AG20443 (cell line): ENCODE measurements at regions not wholly inside any gene's neighbourhood (a gene's known extent, or its start where the extent isn't known, plus 50 kb on each side); places are given as distances from the start of the nearest gene placed in this dataset.

Experiments
- DNase-seq: peaks from one replicate; pipeline ENCODE4 v3.0.0; 2012; ENCODE audit warnings: low spot score, mixed read lengths

- DNase-seq = no peak
Observed at GRCh38 chr11:112715056-112715455, 246.2 kb upstream of the NCAM1 start.

- no peak for DNase-seq
Observed at GRCh38 chr11:112718483-112718882, 242.7 kb upstream of the NCAM1 start.

- no peak for DNase-seq
Observed at GRCh38 chr11:112719736-112720525, 241.3 kb upstream of the NCAM1 start.

GRCh38 chr11:112722148-112722547 is 239.1 kb upstream of the NCAM1 start:
- no peak for DNase-seq

- no peak for DNase-seq
Observed at GRCh38 chr11:112722876-112723275, 238.3 kb upstream of the NCAM1 start.

- DNase-seq = no peak
Observed at GRCh38 chr11:112723676-112724495, 237.3 kb upstream of the NCAM1 start.

GRCh38 chr11:112724496-112724790 is 236.8 kb upstream of the NCAM1 start:
- DNase-seq = no peak

- no peak for DNase-seq
Observed at GRCh38 chr11:112725636-112726035, 235.6 kb upstream of the NCAM1 start.

- no peak for DNase-seq
Observed at GRCh38 chr11:112727341-112727841, 233.8 kb upstream of the NCAM1 start.

GRCh38 chr11:112728288-112728687 is 232.9 kb upstream of the NCAM1 start:
- DNase-seq = no peak

- DNase-seq = no peak
Observed at GRCh38 chr11:112728716-112729115, 232.5 kb upstream of the NCAM1 start.

GRCh38 chr11:112730591-112730990 is 230.6 kb upstream of the NCAM1 start:
- no peak for DNase-seq

GRCh38 chr11:112731538-112731937 is 229.7 kb upstream of the NCAM1 start:
- DNase-seq = no peak

GRCh38 chr11:112732031-112732430 is 229.2 kb upstream of the NCAM1 start:
- no peak for DNase-seq

GRCh38 chr11:112734207-112734606 is 227.0 kb upstream of the NCAM1 start:
- DNase-seq = peak; percentile 70

- DNase-seq = no peak
Observed at GRCh38 chr11:112735470-112735869, 225.8 kb upstream of the NCAM1 start.

GRCh38 chr11:112744041-112744440 is 217.2 kb upstream of the NCAM1 start:
- no peak for DNase-seq

GRCh38 chr11:112745973-112746372 is 215.2 kb upstream of the NCAM1 start:
- no peak for DNase-seq

GRCh38 chr11:112748252-112748651 is 213.0 kb upstream of the NCAM1 start:
- DNase-seq = no peak

GRCh38 chr11:112748713-112749543 is 212.3 kb upstream of the NCAM1 start:
- DNase-seq = no peak

- DNase-seq = no peak
Observed at GRCh38 chr11:112751329-112751728, 209.9 kb upstream of the NCAM1 start.

GRCh38 chr11:112751772-112752171 is 209.4 kb upstream of the NCAM1 start:
- no peak for DNase-seq
